Activated CD8-positive, alpha-beta memory T cell treated with anti-CD3 and anti-CD28 coated beads, Interleukin-2, amount 50 U/mL, for 1 hour (primary cell): ENCODE measurements at regions not wholly inside any gene's neighbourhood (a gene's known extent, or its start where the extent isn't known, plus 50 kb on each side); places are given as distances from the start of the nearest gene placed in this dataset.
A peak's percentile ranks its signal among the peaks of the same experiment; 100 is the strongest.
"Not testable (repeated sequence)": the region's sequence is repeated elsewhere in the genome, so short reads cannot be mapped to it uniquely, and the experiment has no call there.

Source experiments
- DNase-seq: peaks from one replicate; pipeline ENCODE4 v3.0.0-alpha.2; 2020; ENCODE audit errors: extremely low read depth

DNA sequence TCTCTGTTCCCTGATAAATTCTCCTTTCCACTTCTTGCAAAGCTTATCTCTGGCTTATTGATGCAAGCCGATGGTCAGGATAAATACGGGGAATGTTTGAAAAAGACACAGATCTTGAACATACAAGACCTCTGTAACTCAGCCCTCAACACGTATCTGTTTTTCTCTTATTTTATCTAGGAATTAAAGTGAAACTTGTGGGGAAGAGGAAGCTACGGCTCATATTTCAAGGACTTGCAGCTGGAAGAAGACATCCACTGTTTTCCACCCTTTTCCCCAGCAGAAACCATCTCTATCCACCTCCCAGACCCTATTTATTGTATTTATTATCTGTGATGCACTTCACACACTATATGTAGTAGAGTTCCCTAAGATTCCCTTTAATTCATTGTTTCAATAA lies 98.4 kb upstream of the TANK start:
- DNase-seq: no peak

DNA sequence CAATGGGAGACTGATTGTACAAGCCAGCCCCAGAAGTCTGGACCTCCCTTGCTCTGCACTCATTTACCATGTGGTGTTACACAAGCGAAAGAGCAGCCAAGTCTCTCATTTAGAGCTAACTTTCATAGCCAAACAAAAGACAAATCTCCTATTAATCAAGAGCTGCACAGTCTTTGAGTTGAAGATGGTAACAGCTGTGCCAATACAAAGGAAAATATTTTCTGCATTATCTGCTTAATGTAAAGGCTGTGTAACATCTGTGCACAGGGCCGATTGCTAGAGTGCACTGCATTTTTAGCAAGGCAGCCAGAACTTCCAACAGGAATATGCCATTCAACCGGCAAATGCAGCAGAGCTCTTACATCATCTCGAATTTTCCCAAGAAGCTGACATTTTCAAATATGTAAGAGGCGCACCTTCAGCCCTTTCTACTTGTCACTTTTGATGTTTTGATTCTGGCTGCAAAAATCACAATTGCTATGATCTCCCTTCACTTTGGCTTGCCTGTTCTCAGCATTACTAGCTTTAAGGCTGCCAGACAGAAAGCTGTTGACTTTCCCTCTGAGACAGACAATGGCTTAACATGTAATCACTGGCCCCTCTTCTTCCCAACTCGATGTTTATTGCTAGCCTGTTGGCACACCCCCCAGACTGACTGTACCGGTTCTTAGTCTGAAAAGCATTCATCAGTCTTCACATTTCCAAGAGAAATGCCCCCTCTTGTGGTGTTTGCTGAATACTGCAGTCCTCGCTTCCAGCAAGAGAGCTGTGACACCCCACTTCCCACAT lies 96.9 kb upstream of the TANK start:
- DNase-seq: no peak

DNA sequence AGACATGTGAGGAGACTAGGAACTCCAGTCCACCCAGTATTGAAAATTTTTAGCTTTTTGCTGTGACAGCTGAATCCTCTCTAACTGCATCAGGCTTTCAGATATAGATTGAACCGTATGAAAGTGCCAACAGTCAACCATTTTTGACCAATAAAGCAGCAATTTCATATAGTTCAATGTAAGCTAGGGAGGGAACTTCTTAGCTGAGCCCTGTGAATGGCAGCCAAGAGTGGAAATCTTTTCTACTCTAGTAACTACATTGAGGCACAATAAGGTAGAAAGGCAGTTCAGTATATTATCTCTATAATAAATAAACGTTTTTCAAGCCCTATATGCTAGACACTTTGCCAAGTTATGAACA lies 96.3 kb upstream of the TANK start:
- no peak for DNase-seq

DNA sequence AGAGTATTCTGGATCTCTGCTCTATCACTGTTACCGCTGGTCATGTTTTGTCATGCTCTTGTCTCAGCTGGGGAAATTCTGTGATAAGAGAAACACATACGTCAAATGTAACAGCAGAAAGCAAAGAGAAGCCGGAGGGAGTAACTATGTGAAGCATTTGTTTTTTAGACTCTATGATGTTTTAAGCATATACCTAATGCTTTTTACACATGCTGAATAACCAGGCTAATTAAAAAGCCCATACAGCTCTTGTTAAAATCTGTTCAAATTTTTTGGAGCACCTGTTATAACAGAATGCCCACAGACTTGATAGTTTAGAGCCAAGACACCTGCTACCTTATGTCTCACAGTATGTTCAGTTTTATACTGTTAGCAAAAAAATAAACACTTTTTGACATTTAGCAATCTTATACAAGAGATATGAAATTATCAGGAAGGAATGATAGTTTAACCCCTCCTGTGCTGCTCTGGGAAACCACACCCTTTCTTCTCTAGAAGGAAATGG lies 92.3 kb upstream of the TANK start:
- DNase-seq: no peak

DNA sequence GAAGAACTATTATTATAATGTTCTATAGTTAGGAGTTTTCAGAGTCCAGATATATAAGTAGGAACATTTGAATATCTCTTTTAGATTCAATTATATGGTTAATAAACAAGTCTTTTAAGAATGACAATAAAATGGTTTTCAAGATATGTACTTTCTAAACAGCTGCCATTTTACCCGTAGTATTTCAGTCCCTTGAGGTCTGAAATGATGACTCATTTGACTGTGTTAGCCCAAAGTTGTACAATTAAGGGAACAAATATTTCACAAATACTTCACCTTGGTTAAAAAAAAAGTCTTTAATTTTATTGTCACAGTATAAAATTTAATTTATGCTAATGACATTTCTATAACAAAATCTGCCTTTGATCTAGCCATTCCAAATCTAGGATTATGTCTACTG lies 91.6 kb upstream of the TANK start:
- DNase-seq: no peak

DNA sequence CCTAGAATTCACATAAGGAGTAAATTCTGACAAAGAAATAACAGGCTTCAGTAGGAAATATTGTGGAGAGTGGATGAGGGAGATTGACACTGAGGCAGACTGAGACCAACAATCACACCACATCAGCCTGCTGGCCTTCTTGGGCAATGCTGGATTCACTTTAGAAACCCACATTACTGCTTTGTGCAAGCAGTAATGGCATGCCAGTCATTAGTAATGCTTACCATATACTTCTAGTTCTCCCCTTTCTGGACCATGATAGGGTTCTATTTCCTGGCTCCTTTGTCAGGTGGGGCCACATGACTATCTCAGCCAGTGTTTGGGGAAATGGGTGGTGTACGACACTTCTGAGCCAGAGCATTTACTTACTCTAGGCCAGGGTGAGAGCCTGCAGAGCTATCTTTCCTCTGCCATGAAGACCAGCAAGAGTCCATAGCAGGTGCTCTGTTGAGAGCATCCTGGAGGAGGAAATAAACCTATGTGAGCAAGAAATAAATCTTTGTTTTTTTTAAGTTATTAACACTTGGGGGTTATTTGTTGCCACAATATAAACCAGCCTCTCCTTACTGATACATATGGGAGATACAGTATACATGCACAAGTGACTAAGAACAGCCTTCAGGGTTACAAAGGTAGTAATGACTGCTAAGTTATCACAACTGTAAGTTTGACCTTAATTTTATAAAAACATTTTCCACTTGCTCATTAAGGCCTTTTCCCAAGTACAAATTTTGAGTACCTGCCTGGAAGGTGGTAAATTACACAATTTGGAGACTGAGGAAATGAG lies 89.3 kb upstream of the TANK start:
- no peak for DNase-seq

DNA sequence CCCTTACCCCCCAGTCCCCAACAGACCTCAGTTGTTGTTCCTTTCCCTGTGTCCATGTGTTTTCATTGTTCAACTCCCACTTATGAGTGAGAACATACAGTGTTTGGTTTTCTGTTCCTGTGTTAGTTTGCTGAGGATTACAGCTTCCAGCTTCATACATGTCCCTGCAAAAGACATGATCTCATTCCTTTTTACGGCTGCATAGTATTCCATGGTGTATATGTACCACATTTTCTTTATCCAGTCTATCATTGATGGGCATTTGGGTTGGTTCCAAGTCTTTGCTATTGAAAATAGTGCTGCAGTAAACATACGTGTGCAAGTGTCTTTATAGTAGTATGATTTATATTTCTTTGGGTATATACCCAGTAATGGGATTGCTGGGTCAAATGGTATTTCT lies 87.8 kb upstream of the TANK start:
- not testable (repeated sequence) for DNase-seq

DNA sequence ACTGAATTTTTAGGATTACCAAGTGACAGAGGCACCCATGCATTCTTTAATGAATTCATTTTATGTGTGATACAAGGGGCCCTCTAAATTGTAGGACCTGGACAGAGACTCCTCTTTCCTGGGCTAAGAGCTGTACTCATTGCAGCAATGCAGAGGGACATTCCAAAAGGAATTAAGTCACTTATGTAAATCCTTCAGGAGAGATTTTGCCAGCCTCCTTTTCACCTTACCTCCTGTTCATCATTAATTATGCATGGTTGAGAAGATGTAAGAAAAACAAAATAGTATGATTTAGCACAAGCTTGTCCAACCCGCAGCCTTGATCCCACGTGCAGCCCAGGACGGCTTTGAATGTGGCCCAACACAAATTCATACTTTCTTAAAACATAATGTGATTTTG lies 84.5 kb upstream of the TANK start:
- no peak for DNase-seq

DNA sequence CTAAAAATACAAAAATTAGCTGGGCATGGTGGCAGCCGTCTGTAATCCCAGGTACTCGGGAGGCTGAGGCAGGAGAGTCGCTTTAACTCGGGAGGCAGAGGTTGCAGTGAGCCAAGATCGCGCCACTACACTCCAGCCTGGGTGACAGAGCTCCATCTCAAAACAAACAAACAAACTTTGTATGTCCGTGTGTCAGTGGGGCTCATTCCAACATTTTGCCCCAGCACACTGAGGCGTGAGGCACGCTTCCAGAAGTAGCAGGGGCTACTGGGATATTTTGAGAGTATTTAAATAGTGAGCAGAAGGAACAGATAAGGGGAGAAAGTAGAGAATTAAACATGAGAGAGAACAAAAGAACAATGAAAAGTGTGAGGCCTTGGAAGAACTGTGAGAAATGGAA lies 83.3 kb upstream of the TANK start:
- no peak for DNase-seq

DNA sequence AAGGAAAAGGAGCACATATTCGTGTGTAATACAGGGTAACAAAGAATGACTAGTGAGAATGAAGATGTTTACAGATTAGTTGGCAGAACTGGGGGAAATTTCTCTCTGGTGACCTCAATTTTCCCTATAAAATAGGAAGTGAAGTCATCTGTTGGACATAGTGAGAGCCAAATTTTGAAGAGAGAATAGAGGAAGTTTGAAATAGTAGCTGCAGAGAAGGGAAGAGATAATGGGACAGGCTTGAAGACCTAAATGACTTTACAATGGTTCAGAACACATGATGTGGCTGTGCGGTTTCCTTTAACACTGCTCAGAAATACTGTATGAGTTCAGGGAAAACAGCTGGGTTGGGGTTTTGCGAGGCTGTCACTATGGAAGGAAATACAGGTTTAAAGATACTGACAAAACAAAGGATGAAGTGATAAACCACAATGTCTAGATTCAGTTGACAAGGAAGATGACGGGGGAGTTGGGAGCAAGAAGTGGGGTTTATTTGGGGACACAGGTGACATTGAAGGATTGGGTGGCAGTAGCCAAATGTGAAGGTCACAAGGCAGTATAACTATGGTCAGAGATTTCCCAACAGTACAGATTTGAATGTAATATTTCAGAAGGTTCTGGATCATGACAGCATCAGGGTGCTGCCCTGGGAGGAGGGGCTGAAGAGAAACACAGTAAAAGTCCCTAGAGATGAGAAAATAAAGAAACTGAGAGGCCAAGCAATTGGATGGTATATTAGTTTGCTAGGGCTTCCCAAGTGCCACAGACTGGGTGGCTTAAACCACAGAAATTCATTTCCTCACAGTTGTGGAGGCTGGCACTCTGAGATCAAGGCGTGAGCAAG lies 82.6 kb upstream of the TANK start:
- DNase-seq: peak; percentile 27

DNA sequence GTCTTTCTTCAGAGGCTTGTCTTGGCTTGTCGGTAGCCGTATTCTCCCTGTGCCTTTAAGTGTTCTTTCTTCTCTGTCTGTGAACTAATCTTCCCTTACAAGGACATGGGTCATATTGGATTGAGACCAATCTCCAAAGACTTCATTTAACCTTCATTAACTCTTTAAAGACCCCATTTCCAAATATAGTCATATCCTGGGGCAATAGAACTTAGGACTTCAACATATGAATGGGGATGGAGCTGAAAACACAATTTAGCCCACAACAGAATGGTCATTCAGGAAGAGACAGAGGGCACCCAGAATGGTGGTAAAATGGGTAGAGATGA lies 82.1 kb upstream of the TANK start:
- no peak for DNase-seq

DNA sequence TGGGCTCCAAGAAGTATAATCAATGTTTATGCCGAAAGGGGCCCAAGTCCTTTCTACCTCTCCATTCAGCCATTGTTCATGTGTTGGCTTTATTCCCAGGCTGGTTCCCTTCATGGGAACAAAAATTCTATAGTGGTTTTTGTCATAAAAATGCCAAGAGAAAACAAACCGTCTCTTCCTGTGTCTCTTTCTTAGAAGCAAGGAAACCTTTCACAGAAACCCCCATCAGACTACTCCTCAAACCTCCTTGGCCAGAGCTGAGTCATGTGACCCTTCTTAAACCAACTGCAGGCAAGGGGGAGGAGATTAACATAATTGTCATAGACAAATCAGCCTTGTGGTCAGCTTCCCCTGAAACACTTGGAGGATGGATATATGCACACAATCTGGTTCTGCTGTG lies 75.1 kb upstream of the TANK start:
- DNase-seq: no peak

DNA sequence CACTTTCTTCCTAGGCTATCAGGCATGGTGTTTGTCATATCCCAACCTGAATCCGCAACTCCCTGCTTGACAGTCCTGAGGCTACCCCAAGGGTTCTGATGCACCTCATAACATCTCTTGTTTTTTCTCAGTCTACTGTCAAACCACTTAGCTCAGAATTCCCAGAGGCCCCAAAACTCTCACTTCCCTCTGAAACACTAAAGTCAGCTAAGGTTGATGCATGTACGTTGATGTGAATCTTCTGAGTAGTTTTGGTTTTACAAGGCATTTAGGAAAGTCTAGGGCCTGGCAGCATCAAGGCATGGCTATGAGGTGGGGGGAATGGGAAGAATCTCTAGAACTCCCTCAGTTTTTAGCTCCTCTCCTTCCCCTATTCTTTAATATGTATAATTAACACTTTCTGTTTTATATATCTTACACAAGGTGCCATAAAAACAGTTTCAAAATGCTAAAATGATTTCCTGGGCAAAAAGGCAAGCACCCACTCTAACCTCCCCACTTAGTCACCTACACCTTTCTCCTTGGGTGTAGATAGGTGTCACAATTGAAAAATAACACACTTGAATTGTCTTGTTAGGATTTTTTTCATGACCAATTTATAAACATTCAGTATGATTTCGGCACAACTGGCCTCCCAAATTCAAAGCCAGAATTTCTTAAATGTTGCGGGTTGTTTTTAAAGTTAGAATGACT lies 71.4 kb upstream of the TANK start:
- no peak for DNase-seq

DNA sequence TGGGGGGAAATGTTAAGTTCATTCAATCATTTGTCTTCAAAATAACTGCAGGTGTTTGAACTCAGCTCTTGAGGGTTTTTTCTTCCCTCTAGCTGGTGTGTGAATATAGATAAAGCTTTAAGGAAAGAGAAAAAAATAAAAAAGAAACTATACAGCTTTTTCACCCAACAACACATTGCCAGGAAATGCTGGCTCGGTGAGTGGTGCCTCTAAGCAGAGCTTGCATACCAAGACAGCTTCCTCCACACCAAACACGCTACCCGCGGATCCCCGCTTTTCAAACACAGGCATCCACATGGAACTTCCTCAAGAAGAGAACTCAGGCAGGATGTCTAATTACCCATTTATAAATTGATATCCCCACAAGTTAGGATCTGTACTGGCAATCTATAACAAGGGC lies 69.8 kb upstream of the TANK start:
- no peak for DNase-seq

DNA sequence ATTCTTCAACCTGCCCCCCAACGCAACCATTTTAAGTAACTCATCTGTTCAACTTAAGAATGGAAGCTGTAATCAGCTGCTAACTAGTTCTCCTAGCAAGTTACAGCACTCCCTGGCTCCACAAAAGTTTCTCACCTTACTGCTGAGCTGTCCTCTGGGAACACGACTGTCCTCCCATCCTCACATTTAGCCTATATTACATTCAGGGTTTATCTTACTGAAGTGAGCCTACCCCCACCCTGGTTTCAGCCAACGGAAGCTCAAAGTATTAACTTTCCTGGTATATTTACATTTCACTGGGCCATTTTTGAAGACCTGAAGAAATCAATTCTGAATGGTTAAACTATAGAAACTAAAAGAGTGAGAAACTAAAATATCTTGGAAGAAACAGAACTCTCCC lies 64.9 kb upstream of the TANK start:
- DNase-seq: no peak

DNA sequence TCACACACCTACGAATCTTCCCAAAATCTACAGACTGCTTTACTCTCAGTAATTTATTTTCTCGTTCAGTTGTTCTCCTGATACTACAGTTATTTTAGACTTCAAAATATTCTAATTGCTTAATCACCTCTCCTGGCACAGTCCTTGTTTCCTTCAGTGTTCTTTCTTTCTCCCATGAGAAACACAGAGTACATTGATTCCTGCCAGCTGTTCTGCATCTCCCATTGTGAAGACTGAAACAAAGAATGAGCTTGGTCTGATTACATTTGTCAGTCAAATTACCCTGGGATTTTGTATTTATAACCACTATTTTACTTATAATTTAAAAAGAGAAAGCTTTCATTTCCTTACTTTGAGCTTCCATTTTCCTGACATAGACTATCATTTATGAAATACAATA lies 63.9 kb upstream of the TANK start:
- DNase-seq: no peak

DNA sequence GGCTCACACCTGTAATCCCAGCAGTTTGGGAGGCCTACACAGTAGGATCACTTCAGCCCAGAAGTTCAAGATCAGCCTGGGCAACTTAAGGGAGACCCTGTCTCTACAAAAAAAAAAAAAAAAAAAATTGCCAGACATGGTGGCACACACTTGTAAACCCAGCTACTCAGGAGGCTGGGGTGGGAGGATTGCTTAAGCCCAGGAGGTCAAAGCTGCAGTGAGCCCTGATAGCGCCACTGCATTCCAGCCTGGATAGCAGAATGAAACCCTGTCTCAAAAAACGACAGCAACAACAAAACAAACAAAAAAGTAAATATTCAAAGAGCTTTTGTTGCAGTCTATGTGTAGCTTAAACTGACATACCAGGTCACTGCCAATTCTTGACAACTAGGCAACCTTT lies 63.1 kb upstream of the TANK start:
- DNase-seq: no peak

DNA sequence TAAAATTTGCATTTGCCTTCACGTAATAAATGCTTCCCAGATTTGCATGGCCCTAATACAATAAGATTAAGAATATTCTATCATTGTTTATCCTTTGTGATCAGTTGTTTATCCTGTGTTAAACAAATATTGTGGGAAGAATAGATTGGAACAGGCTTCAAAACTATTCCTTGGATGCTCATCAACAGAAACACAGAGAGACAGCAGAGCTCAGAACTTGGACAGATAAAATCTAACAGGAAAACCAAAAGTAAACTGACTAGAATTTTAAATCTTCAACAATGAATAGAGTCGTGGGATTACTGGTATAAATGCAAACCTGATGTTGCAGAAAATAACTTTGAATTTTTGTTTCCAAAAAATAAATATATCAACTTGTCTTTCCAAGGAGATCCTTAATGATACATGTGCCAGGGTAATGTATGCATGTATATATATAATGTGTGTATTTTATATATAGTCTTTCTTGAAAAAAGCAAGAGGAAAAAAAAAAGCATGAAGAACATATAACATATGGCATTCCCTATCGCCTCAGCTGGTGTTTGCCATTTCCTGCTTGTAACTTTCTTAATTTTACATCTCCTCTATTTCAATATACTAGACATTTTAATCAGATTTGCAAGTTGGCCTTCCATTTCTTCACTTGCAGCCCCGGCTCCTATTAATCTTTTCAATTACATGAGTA lies 59.9 kb upstream of the TANK start:
- DNase-seq: no peak

DNA sequence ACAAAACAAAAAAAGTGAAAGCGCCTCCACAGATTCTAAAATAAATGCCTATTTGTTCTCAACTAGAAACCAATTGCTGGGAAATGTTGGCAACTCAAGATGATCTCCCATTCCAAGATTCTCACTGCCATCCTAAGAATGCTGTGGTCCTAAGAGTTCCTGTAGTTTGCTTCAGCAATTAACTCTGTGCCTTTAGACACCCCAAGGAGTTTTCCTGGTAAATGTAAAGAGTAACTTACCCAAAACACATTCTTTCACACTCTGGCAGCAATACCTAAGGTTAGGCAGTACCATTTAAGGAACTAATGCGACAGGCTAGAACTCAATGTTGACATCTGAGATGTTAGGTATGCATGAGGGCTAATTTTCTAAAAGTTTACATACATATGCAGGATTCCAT lies 58.8 kb upstream of the TANK start:
- DNase-seq: no peak

DNA sequence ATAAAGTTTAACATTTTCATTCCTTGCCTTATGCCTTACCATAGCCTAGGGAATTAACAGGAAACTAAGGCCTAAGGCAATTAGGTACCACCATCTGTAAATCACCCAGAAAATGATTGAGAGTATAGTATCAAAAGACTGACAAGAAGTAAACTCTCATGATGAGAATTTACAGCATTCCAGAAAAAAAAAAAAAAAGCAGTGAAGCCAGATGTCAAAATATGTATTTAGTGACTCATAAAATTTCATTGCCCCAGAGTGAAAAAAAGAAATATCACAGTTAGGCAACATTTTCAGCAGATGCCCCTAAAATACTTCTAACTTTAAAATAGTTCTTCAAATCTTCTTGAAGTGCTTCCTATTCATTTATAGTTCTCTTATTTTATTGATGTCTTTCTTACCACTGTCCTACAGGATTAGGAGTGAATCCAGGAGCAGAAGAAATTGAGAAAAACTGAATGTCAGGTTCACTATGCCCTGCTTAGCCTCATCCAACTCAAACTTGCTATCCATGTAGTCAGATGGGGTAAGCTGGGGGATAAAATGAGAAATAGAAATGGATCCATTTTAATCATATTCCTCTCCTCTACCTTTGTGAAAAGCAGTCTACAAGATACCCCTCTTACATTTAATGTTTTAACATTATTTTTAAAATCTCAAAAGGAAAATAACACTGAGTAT lies 57.3 kb upstream of the TANK start:
- DNase-seq: no peak

DNA sequence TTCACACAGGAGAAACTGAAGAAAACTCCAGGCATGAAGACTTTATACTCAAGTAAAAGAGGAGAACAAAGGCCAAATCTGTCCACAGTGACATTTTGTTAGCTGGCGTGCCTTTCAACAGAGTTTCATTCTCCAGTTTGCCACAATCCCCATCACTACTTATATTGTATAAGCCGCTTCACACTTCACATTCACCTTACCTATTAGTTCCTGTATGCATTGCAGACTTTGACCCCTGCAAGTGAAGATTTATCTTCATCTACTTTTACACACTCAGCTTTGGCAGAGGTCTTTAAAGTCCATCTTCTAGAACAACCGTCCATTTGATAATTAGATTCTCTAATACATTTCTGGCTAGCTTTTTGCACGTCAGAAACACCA lies 56.8 kb upstream of the TANK start:
- DNase-seq: no peak
